Esophagus muscularis mucosa (tissue), 4 donors: ENCODE measurements at regions not wholly inside any gene's neighbourhood (a gene's known extent, or its start where the extent isn't known, plus 50 kb on each side); places are given as distances from the start of the nearest gene placed in this dataset.
"Not testable (repeated sequence)": the region's sequence is repeated elsewhere in the genome, so short reads cannot be mapped to it uniquely, and the experiment has no call there.

Source experiments
- DNase-seq: peaks from one replicate; pipeline ENCODE4 v3.0.0-alpha.2; 2017; ENCODE audit errors: extremely low spot score
- H3K27ac ChIP-seq, 4 donors: fragments of 200-600 bp; sonication (generic); replicated peaks in 1 of 4; 1 replicate in 3 of 4; 2 replicates in 1 of 4; pipeline ENCODE4 v1.5.1; 2016 to 2019; ENCODE audit warnings: mild to moderate bottlenecking in 1 of 4
- H3K27me3 ChIP-seq, 4 donors: fragments of 200-600 bp; sonication (generic); one replicate each; pipeline versions ENCODE4 v1.5.1 to v1.6.0; 2016 to 2019
- H3K36me3 ChIP-seq, 4 donors: fragments of 200-600 bp; sonication (generic); one replicate each; pipeline ENCODE4 v1.5.1; 2016 to 2019
- H3K4me1 ChIP-seq, 4 donors: fragments of 200-600 bp; sonication (generic); one replicate each; pipeline ENCODE4 v1.5.1; 2016 to 2019
- H3K4me3 ChIP-seq, 4 donors: fragments of 200-600 bp; sonication (generic); 1 replicate in 2 of 4; 2 replicates in 2 of 4; pipeline ENCODE4 v1.5.1; 2016 to 2019; ENCODE audit warnings: mild to moderate bottlenecking in 4 of 4, moderate library complexity in 1 of 4
- H3K9me3 ChIP-seq, 4 donors: fragments of 200-600 bp; sonication (generic); 1 replicate in 3 of 4; 2 replicates in 1 of 4; pipeline ENCODE4 v1.5.1; 2016 to 2019
- EP300 ChIP-seq: sonication (generic); formaldehyde crosslinking; IDR thresholded peaks from one replicate; pipeline ENCODE4 v1.6.1; 2017; ENCODE audit warnings: antibody characterized with exemption
- POLR2A ChIP-seq: fragments of 450-650 bp; IDR thresholded peaks from one replicate; pipeline ENCODE4 v1.6.1; 2017; ENCODE audit warnings: antibody characterized with exemption, moderate library complexity, mild to moderate bottlenecking, low read depth
- POLR2AphosphoS5 ChIP-seq, 2 donors: sonication (generic); formaldehyde crosslinking; IDR thresholded peaks; one replicate each; pipeline ENCODE4 v1.6.1; 2017; ENCODE audit warnings: antibody characterized with exemption in 2 of 2
- WGBS: methylation state at CpG from one replicate; pipeline ENCODE4 v1.1.5; 2018; 5-methylcytosine and 5-hydroxymethylcytosine counted together
- intact Hi-C: fragments of 100-400 bp; cut with DNase I; formaldehyde crosslinking; loops from one replicate; pipeline ENCODE4 v1.15.1; 2023
- TF ChIP-seq, protein P1 (sequence below), 3 experiments: fragments of 200-600 bp in 2 of 3; fragments of 450-650 bp in 1 of 3; sonication (generic) in 2 of 3; IDR thresholded peaks; one replicate each; pipeline ENCODE4 v1.5.1; 2017 to 2019; ENCODE audit warnings: antibody characterized with exemption in 3 of 3, mild to moderate bottlenecking in 2 of 3, moderate library complexity in 1 of 3

DNA sequence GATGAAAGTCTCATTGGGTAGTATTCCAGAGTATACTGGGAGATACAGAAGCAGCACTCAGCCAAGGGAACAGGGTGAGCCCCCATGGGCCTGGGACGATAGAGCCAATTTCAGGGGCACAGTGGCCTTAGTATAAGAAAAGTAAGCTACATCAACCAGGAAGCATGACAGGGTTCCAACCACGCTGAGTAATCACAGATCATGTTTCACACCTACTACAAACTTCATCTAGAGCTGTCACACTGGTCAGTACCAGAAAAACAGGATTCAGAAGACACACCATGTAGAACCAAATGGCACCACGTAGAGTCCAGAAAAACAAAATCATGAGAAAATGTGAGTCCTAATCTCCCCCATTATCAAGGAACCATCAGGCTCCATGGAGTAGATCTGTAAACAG is 1292.4 kb upstream of the MIR17HG start:
- 51% methylated on average over 3 of the region's 3 CpGs for WGBS
- TF ChIP-seq POLR2AphosphoS5 (IDR thresholded peaks at IDR 0.05) (no peak), EP300 (no peak), POLR2A (no peak)
- TF ChIP-seq, protein P1, sequence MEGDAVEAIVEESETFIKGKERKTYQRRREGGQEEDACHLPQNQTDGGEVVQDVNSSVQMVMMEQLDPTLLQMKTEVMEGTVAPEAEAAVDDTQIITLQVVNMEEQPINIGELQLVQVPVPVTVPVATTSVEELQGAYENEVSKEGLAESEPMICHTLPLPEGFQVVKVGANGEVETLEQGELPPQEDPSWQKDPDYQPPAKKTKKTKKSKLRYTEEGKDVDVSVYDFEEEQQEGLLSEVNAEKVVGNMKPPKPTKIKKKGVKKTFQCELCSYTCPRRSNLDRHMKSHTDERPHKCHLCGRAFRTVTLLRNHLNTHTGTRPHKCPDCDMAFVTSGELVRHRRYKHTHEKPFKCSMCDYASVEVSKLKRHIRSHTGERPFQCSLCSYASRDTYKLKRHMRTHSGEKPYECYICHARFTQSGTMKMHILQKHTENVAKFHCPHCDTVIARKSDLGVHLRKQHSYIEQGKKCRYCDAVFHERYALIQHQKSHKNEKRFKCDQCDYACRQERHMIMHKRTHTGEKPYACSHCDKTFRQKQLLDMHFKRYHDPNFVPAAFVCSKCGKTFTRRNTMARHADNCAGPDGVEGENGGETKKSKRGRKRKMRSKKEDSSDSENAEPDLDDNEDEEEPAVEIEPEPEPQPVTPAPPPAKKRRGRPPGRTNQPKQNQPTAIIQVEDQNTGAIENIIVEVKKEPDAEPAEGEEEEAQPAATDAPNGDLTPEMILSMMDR (IDR thresholded peaks at IDR 0.05), result no peak
- no peak for DNase-seq

DNA sequence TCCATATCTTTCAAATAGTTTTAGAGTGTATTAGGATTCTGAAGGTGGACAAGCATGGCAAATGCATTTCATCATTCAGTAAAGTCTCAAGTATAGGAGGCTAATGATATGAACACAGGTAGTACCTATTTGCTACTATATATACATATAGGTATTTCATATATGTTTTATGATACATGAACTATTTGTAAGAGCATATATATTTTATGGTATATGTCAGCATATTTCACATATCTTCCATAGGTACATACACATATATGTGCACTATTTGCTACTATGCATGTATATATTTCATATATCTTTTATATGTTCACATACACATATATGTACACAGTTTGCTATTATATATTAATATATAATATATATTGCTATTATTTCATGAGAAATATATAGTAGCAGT is 1291.7 kb upstream of the MIR17HG start:
- intact Hi-C loops, result no loop called here
- Histone ChIP-seq H3K4me1 (no peaks in the 10 kb centered on the region), H3K9me3 (no peaks in the 10 kb centered on the region), H3K27ac (no peak overlapping the region), H3K36me3 (no peaks in the 10 kb centered on the region), H3K4me3 (no peak overlapping the region), H3K27me3 (no peaks in the 10 kb centered on the region)
- DNase-seq, result no peak
- TF ChIP-seq EP300 (no peak), POLR2AphosphoS5 (IDR thresholded peaks at IDR 0.05) (no peak), POLR2A (no peak)
- TF ChIP-seq, protein P1 (IDR thresholded peaks at IDR 0.05), result no peak

More for the DNA sequence above, 1292.4 kb upstream of the MIR17HG start:
- Histone ChIP-seq H3K4me1 (no peaks in the 10 kb centered on the region), H3K27ac (no peak overlapping the region), H3K9me3 (no peaks in the 10 kb centered on the region), H3K4me3 (no peak overlapping the region), H3K27me3 (no peaks in the 10 kb centered on the region), H3K36me3 (no peaks in the 10 kb centered on the region)
- intact Hi-C loops, result no loop called here

DNA sequence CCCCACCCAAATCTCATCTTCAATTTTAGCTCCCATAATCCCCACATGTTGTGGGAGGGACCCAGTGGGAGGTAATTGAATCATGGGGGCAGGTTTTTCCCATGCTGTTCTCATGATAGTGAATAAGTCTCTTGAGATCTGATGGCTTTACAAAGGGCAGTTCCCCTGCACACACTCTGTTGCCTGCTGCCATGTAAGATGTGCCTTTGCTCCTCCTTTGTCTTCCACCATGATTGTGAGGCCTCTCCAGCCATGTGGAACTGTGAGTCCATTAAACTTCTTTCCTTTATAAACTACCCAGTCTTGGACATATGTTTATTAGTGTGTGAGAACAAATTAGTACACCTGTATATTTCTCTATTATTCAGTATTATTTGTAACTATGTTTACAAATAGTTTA is 1283.3 kb upstream of the MIR17HG start:
- DNase-seq, intact Hi-C loops, H3K27me3 ChIP-seq, H3K36me3 ChIP-seq, H3K4me3 ChIP-seq, H3K9me3 ChIP-seq, H3K27ac ChIP-seq, H3K4me1 ChIP-seq: not testable (repeated sequence)

DNA sequence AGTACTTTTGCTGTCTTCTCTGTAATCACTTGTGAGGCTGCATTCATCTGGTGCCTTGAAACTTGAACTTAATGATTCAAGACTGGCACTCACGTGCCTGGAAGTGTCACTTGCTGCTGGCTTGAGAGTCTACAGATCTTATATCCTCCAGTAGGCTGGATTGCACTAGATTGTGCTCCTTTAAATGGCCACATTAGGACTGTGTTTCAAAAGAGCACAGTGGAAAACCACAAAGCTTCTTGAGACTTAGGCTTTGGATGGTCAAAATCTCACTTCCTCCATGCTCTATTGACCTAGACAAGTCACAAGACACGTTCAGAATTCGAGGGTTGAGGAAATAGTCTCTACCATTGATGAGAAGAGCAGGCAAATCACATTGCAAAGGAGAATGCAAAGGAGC is 1278.8 kb upstream of the MIR17HG start:
- WGBS, result 41% methylated on average over 3 of the region's 3 CpGs
- Histone ChIP-seq H3K9me3 (no peaks in the 10 kb centered on the region), H3K4me3 (no peak overlapping the region), H3K4me1 (no peaks in the 10 kb centered on the region), H3K27me3 (no peaks in the 10 kb centered on the region), H3K27ac (no peak overlapping the region), H3K36me3 (no peaks in the 10 kb centered on the region)
- intact Hi-C loops, result no loop called here
- DNase-seq, result no peak
- no peak for TF ChIP-seq EP300
- no peak for TF ChIP-seq POLR2A
- no peak for TF ChIP-seq POLR2AphosphoS5 (IDR thresholded peaks at IDR 0.05)
- TF ChIP-seq, protein P1 (IDR thresholded peaks at IDR 0.05), result no peak

DNA sequence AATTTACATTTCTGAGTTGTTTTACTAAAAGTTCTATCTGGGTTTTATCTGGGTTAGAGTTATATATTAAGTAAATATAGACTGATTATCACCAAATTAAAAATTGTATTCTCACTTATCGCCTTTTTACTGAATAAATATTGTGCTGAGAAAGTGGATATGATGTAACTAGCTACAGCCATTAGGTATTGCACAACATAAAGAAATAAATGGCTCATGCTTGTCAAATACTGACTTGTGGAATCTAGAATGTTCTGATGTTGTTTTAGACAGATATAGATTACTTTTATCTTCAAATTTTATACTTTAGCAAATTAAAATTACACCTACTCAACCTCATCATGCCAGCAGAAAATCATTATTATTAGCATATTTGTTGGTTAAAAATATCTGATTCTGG is 1277.1 kb upstream of the MIR17HG start:
- 93% methylated on average over 1 of the region's 1 CpG for WGBS
- Histone ChIP-seq H3K4me3 (no peak overlapping the region), H3K27me3 (no peaks in the 10 kb centered on the region), H3K4me1 (no peaks in the 10 kb centered on the region), H3K9me3 (no peaks in the 10 kb centered on the region), H3K27ac (no peak overlapping the region), H3K36me3 (no peaks in the 10 kb centered on the region)
- intact Hi-C loops, result no loop called here
- TF ChIP-seq, protein P1 (IDR thresholded peaks at IDR 0.05), result no peak
- TF ChIP-seq EP300 (no peak), POLR2AphosphoS5 (IDR thresholded peaks at IDR 0.05) (no peak), POLR2A (no peak)
- DNase-seq, result no peak
